ENCODE measurements at regions not wholly inside any gene's neighbourhood (a gene's known extent, or its start where the extent isn't known, plus 50 kb on each side); places are given as distances from the start of the nearest gene placed in this dataset.

DNA sequence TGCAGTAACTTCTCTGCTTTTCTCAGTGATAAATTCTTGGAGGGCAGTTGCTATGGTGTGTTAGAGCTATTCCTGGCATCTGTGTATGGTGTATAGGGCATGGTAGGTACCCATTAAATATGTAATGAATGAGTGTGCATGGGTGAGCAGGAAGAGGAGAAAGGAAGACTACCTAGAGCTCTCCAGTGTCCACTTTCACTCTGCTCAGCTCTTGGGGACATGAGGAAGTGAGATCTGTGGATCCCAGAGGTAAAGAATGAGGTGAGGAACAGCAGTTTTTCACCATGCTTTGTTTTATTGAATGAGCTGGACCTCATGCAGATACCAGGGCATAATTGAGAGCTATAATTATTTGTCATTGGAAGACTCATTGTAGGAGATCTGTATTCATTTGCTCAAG lies 444.8 kb upstream of the RGS6 start:
- TF ChIP-seq, protein P1, sequence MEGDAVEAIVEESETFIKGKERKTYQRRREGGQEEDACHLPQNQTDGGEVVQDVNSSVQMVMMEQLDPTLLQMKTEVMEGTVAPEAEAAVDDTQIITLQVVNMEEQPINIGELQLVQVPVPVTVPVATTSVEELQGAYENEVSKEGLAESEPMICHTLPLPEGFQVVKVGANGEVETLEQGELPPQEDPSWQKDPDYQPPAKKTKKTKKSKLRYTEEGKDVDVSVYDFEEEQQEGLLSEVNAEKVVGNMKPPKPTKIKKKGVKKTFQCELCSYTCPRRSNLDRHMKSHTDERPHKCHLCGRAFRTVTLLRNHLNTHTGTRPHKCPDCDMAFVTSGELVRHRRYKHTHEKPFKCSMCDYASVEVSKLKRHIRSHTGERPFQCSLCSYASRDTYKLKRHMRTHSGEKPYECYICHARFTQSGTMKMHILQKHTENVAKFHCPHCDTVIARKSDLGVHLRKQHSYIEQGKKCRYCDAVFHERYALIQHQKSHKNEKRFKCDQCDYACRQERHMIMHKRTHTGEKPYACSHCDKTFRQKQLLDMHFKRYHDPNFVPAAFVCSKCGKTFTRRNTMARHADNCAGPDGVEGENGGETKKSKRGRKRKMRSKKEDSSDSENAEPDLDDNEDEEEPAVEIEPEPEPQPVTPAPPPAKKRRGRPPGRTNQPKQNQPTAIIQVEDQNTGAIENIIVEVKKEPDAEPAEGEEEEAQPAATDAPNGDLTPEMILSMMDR (IDR thresholded peaks at IDR 0.05), result no peak
- TF ChIP-seq POLR2A (IDR thresholded peaks at IDR 0.05), result no peak

All from uterus (tissue), 2 donors.